HG03196 (cell line): ENCODE measurements at regions not wholly inside any gene's neighbourhood (a gene's known extent, or its start where the extent isn't known, plus 50 kb on each side); places are given as distances from the start of the nearest gene placed in this dataset.
"Not testable (repeated sequence)": the region's sequence is repeated elsewhere in the genome, so short reads cannot be mapped to it uniquely, and the experiment has no call there.

Experiments used
- ATAC-seq: cut with Tn5 transposase; IDR thresholded peaks from one replicate; pipeline ENCODE4 v1.9.1; 2021; ENCODE audit not compliant: unreplicated experiment

GRCh38 chr1:102181341-102181740 is 184.6 kb upstream of the OLFM3 start:
- ATAC-seq, result no peak

- ATAC-seq, result no peak
Observed at GRCh38 chr1:102178480-102178879, 181.8 kb upstream of the OLFM3 start.

- ATAC-seq, result peak; percentile 86
Observed at GRCh38 chr1:102174259-102174863, 177.6 kb upstream of the OLFM3 start.

DNA sequence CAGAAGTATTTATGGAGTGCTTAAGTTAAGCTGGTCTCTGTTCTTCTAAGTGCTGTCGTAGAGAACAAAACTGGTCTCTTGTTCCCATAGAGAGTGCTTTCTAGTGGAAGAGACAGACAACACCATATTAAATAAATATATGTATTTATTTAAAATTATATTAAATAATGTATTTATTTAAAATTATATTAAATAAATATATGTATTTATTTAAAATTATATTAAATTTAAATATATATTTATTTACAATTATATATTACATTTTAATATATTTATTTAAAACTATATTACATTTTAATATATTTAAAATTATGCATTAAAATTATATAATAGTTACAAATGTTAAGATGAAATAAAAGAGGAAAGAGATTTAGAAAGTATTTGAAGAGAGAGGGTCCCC is 175.5 kb upstream of the OLFM3 start:
- ATAC-seq, result no peak

- ATAC-seq, result no peak
Observed at GRCh38 chr1:102163799-102164198, 167.1 kb upstream of the OLFM3 start.

GRCh38 chr1:102151242-102151641 is 154.5 kb upstream of the OLFM3 start:
- ATAC-seq, result no peak

DNA sequence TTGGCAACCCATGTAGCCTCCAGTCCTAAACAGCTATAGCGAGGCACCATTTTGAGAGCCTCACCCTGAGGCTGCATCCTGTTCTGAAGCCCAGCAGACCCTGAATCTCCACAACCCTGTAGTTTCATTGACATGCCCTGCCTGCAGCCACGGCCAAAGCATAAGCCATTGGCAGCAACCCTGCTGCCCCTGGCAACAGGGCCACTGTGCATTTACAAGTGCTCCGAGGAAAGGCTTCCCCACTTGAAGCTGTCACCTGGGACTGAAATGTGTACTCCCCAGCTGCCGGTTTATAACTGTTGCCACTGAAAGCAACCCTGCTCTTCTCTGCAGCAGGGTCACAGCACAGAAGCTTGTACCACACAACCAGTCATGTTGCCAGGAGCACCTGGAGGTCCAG is 124.2 kb upstream of the OLFM3 start:
- ATAC-seq, result no peak

DNA sequence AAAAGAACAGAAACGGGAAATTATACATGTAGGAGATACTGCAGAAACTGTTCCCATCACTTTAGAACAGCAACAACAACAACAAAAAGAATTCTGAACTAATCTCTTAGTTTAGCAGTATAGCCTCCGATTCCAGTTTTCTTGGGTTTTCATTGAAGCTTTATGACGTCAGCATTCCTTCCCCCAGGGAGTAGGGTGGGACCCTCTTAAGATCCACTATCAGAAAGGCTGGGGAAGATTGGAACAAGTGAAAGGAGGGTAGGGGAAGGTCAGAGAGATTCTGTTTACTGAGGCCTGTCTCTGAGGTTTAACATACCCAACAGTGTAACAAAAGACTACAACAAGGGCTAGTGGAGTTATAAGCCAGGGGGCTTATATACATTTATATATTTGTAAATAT is 121.4 kb upstream of the OLFM3 start:
- ATAC-seq, result no peak

GRCh38 chr1:102110586-102110985 is 113.9 kb upstream of the OLFM3 start:
- no peak for ATAC-seq

- not testable (repeated sequence) for ATAC-seq
Observed at GRCh38 chr1:102109493-102109892, 112.8 kb upstream of the OLFM3 start.

- no peak for ATAC-seq
Observed at GRCh38 chr1:102107441-102107840, 110.7 kb upstream of the OLFM3 start.

DNA sequence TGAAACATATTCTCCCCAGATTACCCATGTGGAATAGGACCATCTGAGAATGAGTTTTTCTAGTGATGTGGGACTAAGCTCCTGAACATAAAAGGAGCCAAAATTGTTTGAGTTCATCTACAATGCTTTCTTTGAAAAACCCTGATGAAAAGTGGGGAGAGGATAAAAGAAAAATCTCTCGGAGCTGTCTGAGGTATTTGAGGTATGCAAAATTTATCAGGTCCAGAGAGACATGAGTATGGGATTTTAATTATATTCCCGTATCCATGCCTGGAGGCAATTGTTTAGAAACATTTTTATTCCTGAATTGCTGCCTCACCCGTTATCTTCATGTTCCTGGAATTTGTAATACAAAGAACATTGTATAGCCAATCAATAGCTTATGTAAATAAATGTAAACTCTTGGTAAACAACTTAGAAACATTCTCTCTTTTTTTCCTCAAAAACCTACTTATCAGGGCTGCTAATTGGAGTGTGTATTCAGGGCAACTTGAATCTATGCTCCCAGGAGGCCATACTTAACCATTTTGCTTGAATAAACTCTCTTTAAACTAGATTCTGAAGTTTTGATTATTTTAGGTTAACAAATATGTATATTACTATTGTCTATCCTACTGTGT is 109.3 kb upstream of the OLFM3 start:
- no peak for ATAC-seq

DNA sequence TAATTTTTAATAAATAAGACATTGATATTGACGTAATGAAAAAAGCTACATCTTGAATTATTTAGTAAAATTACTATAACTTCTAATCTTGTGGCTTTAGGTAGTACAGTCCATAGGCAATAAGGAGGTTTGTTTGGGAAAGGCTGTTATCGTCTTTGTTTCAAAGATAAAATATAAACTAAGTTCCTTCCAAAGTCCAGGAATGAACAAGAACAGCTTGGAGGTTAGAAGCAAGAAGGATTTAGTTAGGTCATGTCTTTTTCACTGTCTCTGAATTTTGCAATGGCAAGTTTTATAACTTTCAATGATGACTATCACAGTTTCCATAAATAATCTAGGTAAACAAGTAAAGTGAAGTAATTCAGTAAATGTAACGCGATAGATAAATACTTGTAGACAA is 106.9 kb upstream of the OLFM3 start:
- ATAC-seq, result no peak

DNA sequence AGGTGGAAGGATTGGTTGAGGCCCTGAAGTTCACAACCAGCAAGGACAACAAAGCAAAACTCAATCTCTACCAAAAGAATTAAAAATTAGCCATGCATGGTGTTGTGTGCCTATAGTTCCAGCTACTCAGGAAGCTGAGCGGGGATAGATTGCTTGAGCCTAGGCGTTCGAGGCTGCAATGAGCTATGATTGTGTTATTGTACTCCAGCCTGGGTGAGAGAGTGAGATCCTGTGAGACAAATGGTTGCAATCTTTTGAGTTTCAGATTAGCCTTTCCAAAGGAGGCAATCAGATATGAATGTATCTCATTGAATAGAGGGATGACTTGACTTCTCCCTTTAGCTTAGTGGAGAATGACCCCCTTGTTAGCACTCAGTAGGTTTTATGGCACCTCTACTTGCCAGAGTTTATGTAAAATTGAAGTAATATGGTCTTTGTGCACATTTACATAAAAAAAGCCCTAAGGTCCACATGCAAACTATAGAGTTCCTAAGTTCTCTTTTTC is 105.6 kb upstream of the OLFM3 start:
- ATAC-seq, result no peak

- ATAC-seq, result no peak
Observed at GRCh38 chr1:102100666-102101065, 103.9 kb upstream of the OLFM3 start.

DNA sequence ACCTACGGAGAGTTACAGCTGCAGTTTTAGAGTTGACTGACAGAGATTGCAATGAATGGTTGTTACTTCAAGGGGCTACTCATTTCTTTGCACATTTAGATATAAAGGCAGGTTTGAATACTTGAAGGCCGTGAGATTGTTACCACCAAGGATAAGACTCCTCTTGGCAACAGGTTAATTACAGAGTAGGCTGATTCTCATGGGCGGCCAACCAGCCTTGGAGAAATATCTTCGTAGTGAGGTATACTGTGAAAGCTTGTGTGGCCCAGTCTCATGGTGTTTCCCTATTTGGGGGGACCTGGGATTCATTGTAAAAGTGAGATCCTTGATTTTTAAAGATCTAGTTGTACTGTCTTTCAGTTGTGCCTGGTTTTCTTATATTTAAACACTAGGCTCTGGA is 103.2 kb upstream of the OLFM3 start:
- no peak for ATAC-seq

- no peak for ATAC-seq
Observed at GRCh38 chr1:102098536-102098935, 101.8 kb upstream of the OLFM3 start.

DNA sequence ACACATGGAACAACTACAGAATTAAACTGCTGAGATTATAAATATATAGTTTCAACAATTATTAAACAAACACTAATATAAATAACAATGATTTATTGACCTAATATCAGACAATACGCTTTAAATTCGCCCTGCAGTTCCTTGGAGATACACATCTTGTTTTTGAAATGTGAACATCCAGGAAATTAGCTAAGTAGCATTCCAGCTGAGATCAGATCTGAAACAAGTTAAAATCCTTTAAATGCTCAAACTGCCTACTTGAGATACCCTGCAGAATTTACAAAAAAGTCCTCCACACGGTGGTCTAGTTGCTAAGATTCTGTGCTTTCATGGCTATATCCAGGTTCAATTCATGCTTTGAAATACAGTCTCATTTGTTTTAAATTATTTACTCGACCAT is 101.4 kb upstream of the OLFM3 start:
- ATAC-seq, result no peak

DNA sequence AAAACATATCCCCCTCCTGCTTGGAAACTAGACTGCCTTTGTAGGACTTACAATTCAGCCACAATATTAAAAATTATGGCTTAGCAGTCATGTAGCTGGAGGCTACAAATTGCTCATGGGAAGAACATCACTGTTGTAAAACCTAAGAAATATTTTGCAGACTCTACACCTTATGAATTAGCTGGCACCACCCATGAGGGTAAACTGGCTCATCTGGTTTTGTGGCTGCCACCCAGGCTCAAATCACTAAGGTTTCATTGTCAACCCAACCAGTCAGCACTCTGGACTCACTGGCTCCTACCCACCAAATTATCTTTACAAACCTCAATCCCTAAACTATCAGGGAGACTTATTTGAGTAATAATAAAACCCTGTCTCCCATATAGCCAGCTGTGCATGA is 100.7 kb upstream of the OLFM3 start:
- no peak for ATAC-seq

DNA sequence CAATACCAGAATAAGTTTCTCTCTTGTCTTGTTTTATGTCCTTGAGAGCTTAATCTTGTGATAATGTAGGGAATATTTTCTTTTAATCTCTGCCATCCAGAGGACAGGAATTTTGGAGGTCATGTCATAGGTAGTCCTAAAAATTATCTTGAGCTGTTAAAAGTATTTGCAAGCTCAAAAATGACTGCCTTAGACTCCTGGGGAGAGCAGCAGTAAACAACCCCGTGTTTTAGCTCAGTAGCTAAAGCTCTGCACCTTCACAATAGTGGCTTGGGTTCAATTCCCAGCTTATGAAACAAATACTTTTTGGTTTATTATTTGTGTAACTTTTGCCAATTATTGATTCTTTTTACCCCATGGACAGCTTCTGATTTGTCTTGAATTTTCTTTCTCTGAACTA is 99.4 kb upstream of the OLFM3 start:
- ATAC-seq, result no peak

DNA sequence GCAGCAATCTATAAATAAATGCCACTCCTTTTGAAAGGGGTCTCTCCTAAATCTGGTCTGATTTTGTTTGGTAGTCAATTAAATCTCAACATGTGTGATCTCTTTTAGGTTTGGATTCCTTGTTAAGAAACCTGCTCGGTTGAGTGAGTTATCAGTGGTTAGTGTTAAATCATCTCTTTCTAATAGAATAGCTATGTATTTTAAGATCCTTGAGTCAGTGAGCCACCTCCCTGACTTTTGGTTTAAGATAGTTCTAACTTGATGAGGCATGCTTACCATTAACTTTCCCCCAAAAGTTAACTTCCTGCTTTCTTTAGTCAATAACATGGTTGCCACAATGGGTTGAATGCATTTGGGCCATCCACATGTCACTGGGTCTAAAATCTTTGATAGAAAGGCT is 93.1 kb upstream of the OLFM3 start:
- ATAC-seq, result no peak

DNA sequence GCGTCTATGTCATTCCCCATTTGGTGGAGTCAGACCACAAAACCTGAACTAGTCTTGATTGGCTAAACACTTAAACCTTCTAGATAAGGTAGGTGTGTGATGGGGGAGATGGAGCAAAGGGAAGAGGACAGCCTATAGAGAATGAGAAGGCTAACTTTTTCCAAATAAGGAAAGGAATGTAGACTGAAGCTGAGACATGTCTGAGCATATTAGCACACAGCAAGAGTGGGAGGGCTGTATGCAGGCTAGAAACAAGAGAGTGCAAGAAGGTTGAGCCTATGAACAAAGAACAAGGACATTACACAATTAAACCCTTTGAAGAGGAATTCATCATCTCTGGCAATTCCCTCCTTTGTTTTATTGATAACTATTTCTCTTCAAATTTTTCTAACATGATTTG is 89.2 kb upstream of the OLFM3 start:
- no peak for ATAC-seq
